Mesenchymal stem cell (in vitro differentiated cells and primary cell): ENCODE measurements at regions not wholly inside any gene's neighbourhood (a gene's known extent, or its start where the extent isn't known, plus 50 kb on each side); places are given as distances from the start of the nearest gene placed in this dataset.

Experiments used
- DNase-seq: peaks from one replicate; pipeline ENCODE4 v3.0.0-alpha.2; 2013
- H2AFZ ChIP-seq: one replicate; pipeline ENCODE4 v1.6.1; 2013; ENCODE audit warnings: low read depth, mild to moderate bottlenecking, control low read depth, inconsistent platforms, low read length, moderate library complexity
- H2AK5ac ChIP-seq: 2 replicates; pipeline ENCODE4 v1.6.1; 2013; ENCODE audit warnings: low read length, moderate library complexity, mild to moderate bottlenecking, inconsistent platforms; ENCODE audit not compliant: severe bottlenecking
- H2BK120ac ChIP-seq: one replicate; pipeline ENCODE4 v1.6.1; 2013; ENCODE audit warnings: low read depth, mild to moderate bottlenecking, inconsistent platforms, low read length, moderate library complexity
- H2BK12ac ChIP-seq, 2 experiments: one replicate each; pipeline ENCODE4 v1.6.1; 2013; ENCODE audit warnings: inconsistent platforms in 2 of 2, low read length in 2 of 2, mild to moderate bottlenecking in 2 of 2, moderate library complexity in 2 of 2, control low read depth in 1 of 2
- H2BK15ac ChIP-seq: one replicate; pipeline ENCODE4 v1.6.1; 2013; ENCODE audit warnings: mild to moderate bottlenecking, low read depth, inconsistent platforms; ENCODE audit not compliant: poor library complexity, severe bottlenecking
- H2BK5ac ChIP-seq: 2 replicates; pipeline ENCODE4 v1.6.1; 2013; ENCODE audit warnings: low read depth, mild to moderate bottlenecking, low read length, control low read depth, inconsistent platforms; ENCODE audit not compliant: poor library complexity, severe bottlenecking
- H3K14ac ChIP-seq, 2 experiments: one replicate each; pipeline ENCODE4 v1.6.1; 2013; ENCODE audit warnings: inconsistent platforms in 2 of 2, low read length in 2 of 2, control low read depth in 1 of 2, mild to moderate bottlenecking in 1 of 2, moderate library complexity in 1 of 2
- H3K18ac ChIP-seq, 2 experiments: one replicate each; pipeline ENCODE4 v1.6.1; 2013; ENCODE audit warnings: inconsistent platforms in 2 of 2, low read length in 2 of 2, control low read depth in 1 of 2, low read depth in 1 of 2, mild to moderate bottlenecking in 1 of 2
- H3K23ac ChIP-seq, 2 experiments: one replicate each; pipeline ENCODE4 v1.6.1; 2013; ENCODE audit warnings: inconsistent platforms in 2 of 2, low read length in 2 of 2, mild to moderate bottlenecking in 2 of 2, moderate library complexity in 2 of 2, control low read depth in 1 of 2
- H3K27ac ChIP-seq: 2 replicates; pipeline ENCODE4 v1.5.1; 2013; ENCODE audit warnings: mild to moderate bottlenecking, moderate library complexity, low read length, control low read depth, inconsistent platforms; ENCODE audit not compliant: poor library complexity, severe bottlenecking
- H3K27me3 ChIP-seq, 2 experiments: 2 replicates each; pipeline versions ENCODE4 v1.6.1 to v1.7.0; 2013; ENCODE audit warnings: low read length in 2 of 2, mild to moderate bottlenecking in 2 of 2, moderate library complexity in 2 of 2, control low read depth in 1 of 2, inconsistent platforms in 1 of 2; ENCODE audit not compliant: control insufficient read depth in 1 of 2, insufficient read depth in 1 of 2
- H3K36me3 ChIP-seq, 2 experiments: 2 replicates each; pipeline versions ENCODE4 v1.6.1 to v1.7.0; 2013; ENCODE audit warnings: low read length in 2 of 2, control low read depth in 1 of 2, inconsistent platforms in 1 of 2, low read depth in 1 of 2, mild to moderate bottlenecking in 1 of 2; ENCODE audit not compliant: insufficient read depth in 2 of 2, control insufficient read depth in 1 of 2
- H3K4ac ChIP-seq, 2 experiments: one replicate each; pipeline ENCODE4 v1.6.1; 2013; ENCODE audit warnings: inconsistent platforms in 2 of 2, low read length in 2 of 2, mild to moderate bottlenecking in 2 of 2, moderate library complexity in 2 of 2, control low read depth in 1 of 2, low read depth in 1 of 2
- H3K4me1 ChIP-seq: 2 replicates; pipeline ENCODE4 v1.6.1; 2013; ENCODE audit warnings: low read depth, low read length, control low read depth; ENCODE audit not compliant: control insufficient read depth, insufficient read depth
- H3K4me2 ChIP-seq: 2 replicates; pipeline ENCODE4 v1.6.1; 2013; ENCODE audit warnings: low read length, mild to moderate bottlenecking, inconsistent platforms; ENCODE audit not compliant: poor library complexity, severe bottlenecking
- H3K4me3 ChIP-seq, 2 experiments: 2 replicates each; pipeline versions ENCODE4 v1.5.1 to v1.7.0; 2013; ENCODE audit warnings: low read length in 2 of 2, mild to moderate bottlenecking in 2 of 2, control low read depth in 1 of 2, low read depth in 1 of 2; ENCODE audit not compliant: insufficient read depth in 1 of 2
- H3K79me1 ChIP-seq: replicated peaks from 2 replicates; pipeline ENCODE4 v1.6.1; 2013; ENCODE audit warnings: mild to moderate bottlenecking, control low read depth, low read length, inconsistent platforms; ENCODE audit not compliant: poor library complexity, severe bottlenecking
- H3K9ac ChIP-seq: 2 replicates; pipeline ENCODE4 v1.7.0; 2013; ENCODE audit warnings: mild to moderate bottlenecking, low read length, moderate library complexity
- H3K9me3 ChIP-seq: 2 replicates; pipeline ENCODE4 v1.7.0; 2013; ENCODE audit warnings: mild to moderate bottlenecking, low read length; ENCODE audit not compliant: control insufficient read depth
- H4K8ac ChIP-seq: one replicate; pipeline ENCODE4 v1.6.1; 2013; ENCODE audit warnings: inconsistent platforms, mild to moderate bottlenecking, low read length, moderate library complexity
- H4K91ac ChIP-seq: one replicate; pipeline ENCODE4 v1.6.1; 2013; ENCODE audit warnings: mild to moderate bottlenecking, low read length, inconsistent platforms
- WGBS: methylation state at CpG from one replicate; pipeline ENCODE4 v1.1.7; 2013; ENCODE audit warnings: mixed read lengths; 5-methylcytosine and 5-hydroxymethylcytosine counted together

- no peak overlapping the region for H2AK5ac ChIP-seq
- no peaks in the 10 kb centered on the region for H3K4me1 ChIP-seq
- H3K27me3 ChIP-seq, result peaks cover 0 to 7% of the 10 kb centered on the region in 2 experiments
- no peak overlapping the region for H3K4ac ChIP-seq
- no peak overlapping the region for H3K9ac ChIP-seq
- H3K4me3 ChIP-seq, result no peak overlapping the region
- no peaks in the 10 kb centered on the region for H3K79me1 ChIP-seq
- no peak overlapping the region for H2BK12ac ChIP-seq
- no peak overlapping the region for H2BK120ac ChIP-seq
- no peak overlapping the region for H3K18ac ChIP-seq
- no peak overlapping the region for H3K4me2 ChIP-seq
- H3K9me3 ChIP-seq, result no peaks in the 10 kb centered on the region
- H2BK15ac ChIP-seq, result no peak overlapping the region
- no peak for DNase-seq
- no peak overlapping the region for H4K91ac ChIP-seq
- no peak overlapping the region for H4K8ac ChIP-seq
- no peak overlapping the region for H2AFZ ChIP-seq
- H3K27ac ChIP-seq, result no peak overlapping the region
- no peaks in the 10 kb centered on the region for H3K36me3 ChIP-seq
- no peak overlapping the region for H2BK5ac ChIP-seq
- no peak overlapping the region for H3K14ac ChIP-seq
- H3K23ac ChIP-seq, result no peak overlapping the region
- 76% methylated on average over 2 of the region's 3 CpGs for WGBS
These were observed 52.3 kb downstream of the MRPL57 start for GRCh38 chr13:21228738-21229137.

- H3K36me3 ChIP-seq, result no peaks in the 10 kb centered on the region
- no peak overlapping the region for H3K9ac ChIP-seq
- DNase-seq, result no peak
- H3K14ac ChIP-seq, result no peak overlapping the region
- H3K18ac ChIP-seq, result no peak overlapping the region
- H3K27me3 ChIP-seq, result peaks cover 0 to 7% of the 10 kb centered on the region in 2 experiments
- no peak overlapping the region for H2BK120ac ChIP-seq
- no peak overlapping the region for H2BK5ac ChIP-seq
- 85% methylated on average over 7 of the region's 7 CpGs for WGBS
- no peak overlapping the region for H3K27ac ChIP-seq
- no peaks in the 10 kb centered on the region for H3K9me3 ChIP-seq
- no peaks in the 10 kb centered on the region for H3K79me1 ChIP-seq
- H3K4me2 ChIP-seq, result no peak overlapping the region
- no peak overlapping the region for H4K8ac ChIP-seq
- H4K91ac ChIP-seq, result no peak overlapping the region
- H3K4me1 ChIP-seq, result no peaks in the 10 kb centered on the region
- H2BK15ac ChIP-seq, result no peak overlapping the region
- H2BK12ac ChIP-seq, result no peak overlapping the region
- no peak overlapping the region for H3K4ac ChIP-seq
- H2AK5ac ChIP-seq, result no peak overlapping the region
- H3K23ac ChIP-seq, result no peak overlapping the region
- no peak overlapping the region for H3K4me3 ChIP-seq
- H2AFZ ChIP-seq, result no peak overlapping the region
These were observed 53.0 kb downstream of the MRPL57 start for GRCh38 chr13:21229241-21230024.

- Histone ChIP-seq H3K23ac (no peak overlapping the region), H2BK5ac (no peak overlapping the region), H3K4ac (no peak overlapping the region), H2AFZ (no peak overlapping the region), H2BK120ac (no peak overlapping the region), H3K4me2 (no peak overlapping the region), H4K91ac (no peak overlapping the region), H4K8ac (no peak overlapping the region), H3K18ac (no peak overlapping the region), H3K14ac (no peak overlapping the region), H2AK5ac (no peak overlapping the region), H3K79me1 (no peaks in the 10 kb centered on the region), H3K9ac (no peak overlapping the region), H3K4me1 (no peaks in the 10 kb centered on the region), H3K36me3 (no peaks in the 10 kb centered on the region), H3K27ac (no peak overlapping the region), H3K4me3 (no peak overlapping the region), H2BK15ac (no peak overlapping the region), H3K27me3 (peaks cover 0 to 3% of the 10 kb centered on the region in 2 experiments), H3K9me3 (no peaks in the 10 kb centered on the region), H2BK12ac (no peak overlapping the region)
- 65% methylated on average over 3 of the region's 3 CpGs for WGBS
- no peak for DNase-seq
These were observed 54.1 kb downstream of the MRPL57 start for GRCh38 chr13:21230516-21230915.

- no peak overlapping the region for H3K4ac ChIP-seq
These were observed 55.0 kb downstream of the MRPL57 start for GRCh38 chr13:21231426-21231940.

More at GRCh38 chr13:21231426-21231940, 55.0 kb downstream of the MRPL57 start:
- H2AFZ ChIP-seq, result no peak overlapping the region
- no peak overlapping the region for H2BK15ac ChIP-seq
- no peak overlapping the region for H2AK5ac ChIP-seq
- H3K4me3 ChIP-seq, result peak overlapping the region in 1 of 2 experiments; percentile 67
- H3K27me3 ChIP-seq, result no peaks in the 10 kb centered on the region
- no peak overlapping the region for H3K18ac ChIP-seq
- H3K9me3 ChIP-seq, result no peaks in the 10 kb centered on the region
- H4K8ac ChIP-seq, result no peak overlapping the region
- H3K27ac ChIP-seq, result no peak overlapping the region
- no peaks in the 10 kb centered on the region for H3K79me1 ChIP-seq
- 90% methylated on average over 5 of the region's 5 CpGs for WGBS
- no peak overlapping the region for H4K91ac ChIP-seq
- no peak overlapping the region for H3K9ac ChIP-seq
- no peak overlapping the region for H3K14ac ChIP-seq
- no peak for DNase-seq
- no peak overlapping the region for H3K4me2 ChIP-seq
- H2BK12ac ChIP-seq, result no peak overlapping the region
- H3K23ac ChIP-seq, result no peak overlapping the region
- H2BK120ac ChIP-seq, result no peak overlapping the region
- H2BK5ac ChIP-seq, result no peak overlapping the region
- H3K4me1 ChIP-seq, result no peaks in the 10 kb centered on the region
- H3K36me3 ChIP-seq, result no peaks in the 10 kb centered on the region
